SJSA1 (cell line): ENCODE measurements at regions not wholly inside any gene's neighbourhood (a gene's known extent, or its start where the extent isn't known, plus 50 kb on each side); places are given as distances from the start of the nearest gene placed in this dataset.

Source experiments
- DNase-seq, 2 experiments: peaks; one replicate each; pipeline ENCODE4 v3.0.0-alpha.2; 2015 to 2020; ENCODE audit warnings: low spot score in 2 of 2, low read depth in 1 of 2
- H3K27ac ChIP-seq: fragments of 250-450 bp; sonication (Bioruptor Pico); 2 replicates; pipeline ENCODE4 v1.5.1; 2020; ENCODE audit warnings: mild to moderate bottlenecking, moderate library complexity
- H3K27me3 ChIP-seq: fragments of 250-450 bp; sonication (Bioruptor Pico); replicated peaks from 2 replicates; pipeline ENCODE4 v1.5.1; 2020; ENCODE audit warnings: mild to moderate bottlenecking, moderate library complexity
- H3K36me3 ChIP-seq: fragments of 250-450 bp; sonication (Bioruptor Pico); 2 replicates; pipeline ENCODE4 v1.5.1; 2020; ENCODE audit warnings: mild to moderate bottlenecking
- H3K4me1 ChIP-seq: fragments of 250-450 bp; sonication (Bioruptor Pico); replicated peaks from 2 replicates; pipeline ENCODE4 v1.6.1; 2021; ENCODE audit warnings: mild to moderate bottlenecking
- H3K4me3 ChIP-seq: fragments of 250-450 bp; sonication (Bioruptor Pico); 2 replicates; pipeline ENCODE4 v1.5.1; 2020; ENCODE audit warnings: mild to moderate bottlenecking
- H3K9me3 ChIP-seq: fragments of 250-450 bp; sonication (Bioruptor Pico); replicated peaks from 2 replicates; pipeline ENCODE4 v1.5.1; 2020; ENCODE audit warnings: mild to moderate bottlenecking

- H3K27me3 ChIP-seq, result no peaks in the 10 kb centered on the region
- no peak overlapping the region for H3K4me3 ChIP-seq
- DNase-seq, result peak in 1 of 2 experiments; percentile 26
- H3K36me3 ChIP-seq, result no peaks in the 10 kb centered on the region
- H3K4me1 ChIP-seq, result peaks cover 10% of the 10 kb centered on the region
- no peak overlapping the region for H3K27ac ChIP-seq
- peaks cover 5% of the 10 kb centered on the region; the same call in 1 of the 2 replicates for H3K9me3 ChIP-seq
Measured at GRCh38 chr11:70025308-70025707, 52.8 kb upstream of the ANO1 start.

GRCh38 chr11:70026012-70026411, 52.1 kb upstream of the ANO1 start:
- Histone ChIP-seq H3K36me3 (no peaks in the 10 kb centered on the region), H3K27ac (no peak overlapping the region)

GRCh38 chr11:70026726-70027125, 51.4 kb upstream of the ANO1 start:
- no peak overlapping the region for H3K27ac ChIP-seq
- no peak overlapping the region for H3K4me3 ChIP-seq
- H3K9me3 ChIP-seq, result peaks cover 5% of the 10 kb centered on the region; the same call in 1 of the 2 replicates
- no peaks in the 10 kb centered on the region for H3K36me3 ChIP-seq
- 0 out of 2 replicates have a peak, but pooled peaks cover 3% of the 10 kb centered on the region for H3K4me1 ChIP-seq
- no peaks in the 10 kb centered on the region for H3K27me3 ChIP-seq
- DNase-seq, result peak in 1 of 2 experiments; percentile 49

More at GRCh38 chr11:70026012-70026411, 52.1 kb upstream of the ANO1 start:
- Histone ChIP-seq H3K4me1 (peaks cover 3% of the 10 kb centered on the region), H3K27me3 (no peaks in the 10 kb centered on the region), H3K4me3 (no peak overlapping the region), H3K9me3 (peaks cover 5% of the 10 kb centered on the region; the same call in 1 of the 2 replicates)
- peak in 1 of 2 experiments; percentile 20 for DNase-seq

GRCh38 chr11:70027451-70027850, 50.7 kb upstream of the ANO1 start:
- H3K27ac ChIP-seq, result no peak overlapping the region
- H3K27me3 ChIP-seq, result no peaks in the 10 kb centered on the region
- peak in 1 of 2 experiments; percentile 51 for DNase-seq
- H3K4me3 ChIP-seq, result no peak overlapping the region
- 0 out of 2 replicates have a peak, but pooled peaks cover 3% of the 10 kb centered on the region for H3K4me1 ChIP-seq
- H3K36me3 ChIP-seq, result no peaks in the 10 kb centered on the region
- peaks cover 5% of the 10 kb centered on the region; the same call in 1 of the 2 replicates for H3K9me3 ChIP-seq

GRCh38 chr11:70028147-70028855, 49.8 kb upstream of the ANO1 start:
- DNase-seq, result peak in 1 of 2 experiments; percentile 45
- H3K36me3 ChIP-seq, result no peaks in the 10 kb centered on the region
- peaks cover 5% of the 10 kb centered on the region; the same call in 1 of the 2 replicates for H3K9me3 ChIP-seq
- H3K27me3 ChIP-seq, result no peaks in the 10 kb centered on the region
- H3K4me1 ChIP-seq, result 0 out of 2 replicates have a peak, but pooled peaks cover 3% of the 10 kb centered on the region
- no peak overlapping the region for H3K4me3 ChIP-seq
- H3K27ac ChIP-seq, result no peak overlapping the region
